ENCODE measurements at regions not wholly inside any gene's neighbourhood (a gene's known extent, or its start where the extent isn't known, plus 50 kb on each side); places are given as distances from the start of the nearest gene placed in this dataset.
"Not testable (repeated sequence)": the region's sequence is repeated elsewhere in the genome, so short reads cannot be mapped to it uniquely, and the experiment has no call there.

DNA sequence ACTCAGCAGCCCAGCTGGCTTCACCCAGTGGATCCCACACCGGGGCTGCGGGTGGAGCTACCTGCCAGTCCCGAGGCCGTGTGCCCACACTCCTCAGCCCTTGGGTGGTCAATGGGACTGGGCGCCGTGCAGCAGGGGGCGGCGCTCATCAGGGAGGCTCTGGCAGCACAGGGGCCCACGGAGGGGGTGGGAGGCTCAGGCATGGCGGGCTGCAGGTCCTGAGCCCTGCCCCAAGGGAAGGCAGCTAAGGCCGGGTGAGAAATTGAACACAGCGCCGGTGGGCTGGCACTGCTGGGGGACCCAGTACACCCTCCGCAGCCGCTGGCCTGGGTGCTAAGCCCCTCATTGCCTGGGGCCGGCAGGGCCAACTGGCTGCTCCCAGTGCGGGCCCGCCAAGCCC is 1017.1 kb upstream of the FLRT2 start:
- DNase-seq, result not testable (repeated sequence)

DNA sequence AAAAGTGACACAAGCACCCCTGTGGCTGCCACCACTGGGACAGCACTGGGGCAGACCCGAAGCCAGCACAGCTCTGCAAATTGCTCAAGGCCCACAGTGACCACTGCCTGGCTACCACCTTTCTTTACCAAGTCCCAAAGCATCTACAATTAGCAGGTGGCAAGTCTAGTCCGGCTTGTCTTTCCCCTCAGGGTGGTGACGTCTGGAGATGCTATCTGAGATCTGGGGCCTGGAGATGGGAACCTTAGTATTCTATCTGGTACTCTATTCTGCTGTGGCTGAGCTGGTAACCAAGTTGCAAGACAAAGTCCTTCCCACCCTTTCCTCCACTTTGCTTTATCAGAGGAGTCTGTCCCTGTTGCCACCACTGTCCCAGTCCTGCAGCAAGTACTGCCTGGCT is 1010.1 kb upstream of the FLRT2 start:
- no peak for DNase-seq

DNA sequence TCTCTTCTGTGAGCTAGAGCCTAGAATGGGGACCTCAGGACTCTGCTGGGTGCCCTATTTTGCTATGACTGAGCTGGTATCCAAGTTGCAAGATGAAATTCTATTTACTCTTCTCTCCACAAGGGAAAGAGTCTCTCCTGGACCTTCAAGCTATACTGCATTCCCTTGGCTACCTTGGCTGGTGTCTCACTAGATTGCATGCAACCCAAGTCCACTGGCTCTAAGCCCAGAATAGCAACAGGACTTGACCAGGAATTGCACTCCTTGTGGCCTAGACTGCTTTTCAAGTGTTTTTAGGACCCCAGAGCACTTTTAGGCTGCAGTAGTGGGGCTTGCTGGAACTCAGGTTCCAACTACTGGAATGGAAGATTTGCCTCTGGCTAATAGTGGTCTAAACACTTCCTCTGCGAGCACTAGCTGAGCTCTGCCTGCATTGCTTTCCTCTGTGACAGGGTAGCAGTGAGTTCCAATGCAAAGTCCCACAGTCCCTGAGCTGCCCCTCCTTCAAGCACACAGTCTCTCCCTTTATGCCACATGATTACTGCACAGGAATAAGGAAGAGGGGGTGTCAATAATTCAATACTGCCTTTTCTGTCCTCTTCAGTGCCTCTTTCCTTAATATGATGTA is 1009.1 kb upstream of the FLRT2 start:
- no peak for DNase-seq

DNA sequence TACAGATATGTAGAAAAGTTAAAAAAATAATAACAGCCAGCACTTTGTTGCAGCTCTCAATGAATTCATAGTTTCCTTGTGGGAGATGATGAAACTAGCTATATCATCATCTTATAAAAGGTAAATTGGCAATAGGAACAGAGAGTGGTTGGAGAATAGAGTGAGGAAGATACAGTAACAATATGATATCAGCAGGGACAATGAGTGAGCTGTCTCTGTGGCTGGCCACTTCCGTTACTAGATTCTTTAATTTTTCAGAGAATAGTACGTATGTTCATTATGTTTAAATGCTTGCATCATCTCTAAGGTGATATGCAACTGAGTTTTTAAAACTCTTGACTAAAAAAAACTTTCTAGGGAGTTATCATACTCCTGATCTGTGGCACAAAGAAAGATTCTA is 1006.2 kb upstream of the FLRT2 start:
- no peak for DNase-seq

DNA sequence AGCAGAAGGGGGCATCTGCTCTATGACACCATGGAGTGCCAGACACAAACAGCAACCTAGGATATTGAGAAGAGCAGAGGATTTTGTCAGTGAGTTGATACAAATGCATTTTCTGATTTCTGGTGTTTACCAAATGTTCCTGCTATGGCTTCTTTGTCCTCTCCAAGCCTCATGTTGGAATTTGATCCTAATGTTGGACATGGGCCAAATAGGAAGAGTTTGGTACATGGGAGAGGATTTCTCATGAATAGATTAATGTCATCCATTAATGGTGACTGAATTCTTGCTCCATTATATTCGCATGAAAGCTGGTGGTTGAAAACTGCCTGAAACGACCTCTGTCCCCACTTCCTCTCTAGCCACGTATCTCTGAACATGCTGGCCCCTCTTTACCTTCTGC is 1002.2 kb upstream of the FLRT2 start:
- no peak for DNase-seq

DNA sequence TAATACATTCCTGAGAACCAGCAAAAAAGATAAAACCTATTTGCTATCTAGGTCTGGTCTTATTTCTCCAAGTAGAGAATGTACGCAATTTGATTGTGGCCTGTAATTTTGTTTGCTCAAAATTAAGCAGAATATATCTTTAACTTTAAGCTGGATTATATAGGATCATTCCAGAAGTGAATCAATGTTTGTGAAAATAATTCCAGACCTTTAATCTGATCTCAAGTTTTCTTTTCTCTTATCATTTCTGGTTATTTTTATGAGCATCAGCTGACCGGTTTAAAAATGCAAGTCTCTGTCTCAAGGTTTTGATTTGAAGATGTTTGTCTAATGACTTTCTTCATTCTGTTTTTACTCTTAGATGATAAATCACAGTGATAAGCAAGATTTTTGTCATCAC is 997.9 kb upstream of the FLRT2 start:
- no peak for DNase-seq

DNA sequence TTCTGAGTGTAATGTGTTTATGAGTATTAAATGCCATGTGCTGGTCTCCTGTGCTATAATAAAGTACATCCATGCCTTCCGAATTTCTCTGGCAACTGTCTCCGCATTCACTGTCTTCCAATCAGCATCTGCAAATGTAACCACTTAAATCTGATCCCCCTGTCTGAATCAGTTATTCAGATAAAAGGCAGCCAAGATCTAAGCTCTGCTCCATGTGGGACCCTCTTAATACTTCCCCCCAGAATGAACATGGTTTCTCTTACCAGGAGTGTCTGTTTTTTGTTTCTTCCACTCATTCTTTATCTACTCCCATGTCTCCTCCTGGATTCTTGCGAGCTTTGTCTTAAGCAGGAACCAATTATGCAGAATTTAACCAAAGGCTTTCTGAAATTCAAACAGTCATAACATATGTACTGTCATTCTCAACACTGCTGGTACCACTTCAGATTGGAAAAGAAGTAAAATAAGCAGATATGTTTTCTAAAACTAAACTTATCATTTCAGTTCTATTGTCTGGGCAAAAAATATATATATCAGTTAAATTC is 996.7 kb upstream of the FLRT2 start:
- DNase-seq, result no peak

DNA sequence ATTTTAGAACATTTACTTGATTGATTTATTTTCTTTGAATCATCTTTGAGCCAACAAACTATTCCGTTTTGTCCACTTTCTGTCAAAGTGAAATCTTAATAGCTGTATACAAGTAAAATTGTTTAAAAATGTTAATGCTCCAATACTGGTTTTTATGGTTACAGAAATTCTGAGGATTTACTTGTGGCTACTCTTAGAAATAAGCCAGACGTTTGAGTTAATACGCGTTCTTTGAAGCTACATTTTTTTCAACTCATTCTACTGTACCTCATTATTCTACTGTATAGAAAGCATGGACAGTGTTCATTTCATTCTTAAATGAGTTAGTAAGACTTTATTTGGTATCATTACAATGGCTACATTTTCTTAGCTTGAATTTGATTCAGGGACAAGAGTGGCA is 996.2 kb upstream of the FLRT2 start:
- no peak for DNase-seq

DNA sequence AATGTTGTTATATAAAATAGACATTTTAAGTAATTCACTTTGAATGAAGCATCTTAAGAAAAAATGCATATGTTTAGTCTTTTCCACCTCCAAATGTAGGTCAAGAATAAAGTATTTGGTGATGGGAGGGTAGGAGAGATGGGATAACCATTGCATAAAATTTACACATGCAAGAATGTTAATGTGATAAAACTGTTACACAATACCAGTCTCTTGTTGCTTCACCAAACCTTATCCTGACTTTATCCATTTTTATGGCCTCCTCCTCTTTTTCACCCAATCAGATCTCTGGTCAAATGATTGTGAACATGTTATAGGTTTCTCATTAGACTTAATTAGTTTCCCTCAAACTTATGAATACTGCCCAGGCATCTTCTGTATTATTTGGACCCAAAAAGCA is 994.5 kb upstream of the FLRT2 start:
- no peak for DNase-seq

DNA sequence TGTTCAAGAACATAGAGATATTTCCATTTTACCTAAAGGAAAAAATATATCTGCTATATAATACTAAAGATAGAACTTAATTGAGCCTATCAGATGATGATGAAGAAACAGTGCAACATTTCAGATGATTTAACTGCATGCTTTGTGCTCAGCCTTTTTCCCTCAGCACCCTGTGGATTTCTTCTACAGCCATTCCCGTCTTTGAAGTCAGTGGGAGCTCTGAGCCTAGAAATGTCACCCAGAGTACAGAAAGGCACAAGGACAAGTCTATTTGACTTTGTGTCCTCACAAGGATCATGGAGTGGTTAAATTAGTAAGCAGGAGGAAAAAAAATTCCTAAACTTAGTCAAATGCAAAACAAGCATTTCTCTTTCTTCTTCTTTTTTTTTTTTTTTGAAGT is 994.0 kb upstream of the FLRT2 start:
- DNase-seq, result no peak

DNA sequence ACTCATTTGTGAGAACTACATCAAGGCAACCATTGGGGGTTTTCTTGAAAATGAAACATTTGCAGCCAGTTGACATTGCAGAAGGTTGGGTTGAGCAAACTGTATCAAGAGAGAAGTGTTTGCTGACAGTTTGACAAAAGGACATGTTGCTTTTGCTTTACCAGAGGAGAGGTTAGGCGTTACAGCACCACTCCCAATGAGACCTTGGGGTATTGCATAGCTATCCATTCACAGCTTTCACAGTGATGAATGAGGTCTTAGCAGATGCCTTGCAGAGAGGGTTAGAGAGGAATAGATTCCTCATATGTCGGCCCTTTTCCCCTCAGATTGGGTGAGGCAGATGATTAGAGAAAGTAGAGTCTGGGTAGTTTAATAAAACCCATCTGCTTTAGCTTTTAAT is 988.9 kb upstream of the FLRT2 start:
- DNase-seq, result no peak

DNA sequence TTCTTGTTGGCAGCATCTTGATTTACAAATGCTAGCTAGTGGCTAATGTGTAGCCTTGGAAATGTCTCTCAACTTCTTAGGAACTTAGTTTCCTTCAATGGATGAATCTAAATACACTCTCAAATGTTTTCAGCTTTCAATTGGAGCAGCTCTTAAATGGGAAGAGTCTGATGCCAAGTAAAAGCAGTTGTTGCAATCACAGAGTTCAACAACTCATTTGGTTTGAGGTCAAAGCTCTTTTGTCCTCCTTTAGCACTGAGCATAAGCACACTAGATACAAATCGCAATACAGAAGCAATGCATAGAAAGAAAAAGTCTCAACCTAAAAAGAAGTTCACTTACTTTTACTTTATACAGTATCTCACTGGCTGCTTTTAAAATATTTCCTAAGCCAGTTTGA is 986.1 kb upstream of the FLRT2 start:
- no peak for DNase-seq

DNA sequence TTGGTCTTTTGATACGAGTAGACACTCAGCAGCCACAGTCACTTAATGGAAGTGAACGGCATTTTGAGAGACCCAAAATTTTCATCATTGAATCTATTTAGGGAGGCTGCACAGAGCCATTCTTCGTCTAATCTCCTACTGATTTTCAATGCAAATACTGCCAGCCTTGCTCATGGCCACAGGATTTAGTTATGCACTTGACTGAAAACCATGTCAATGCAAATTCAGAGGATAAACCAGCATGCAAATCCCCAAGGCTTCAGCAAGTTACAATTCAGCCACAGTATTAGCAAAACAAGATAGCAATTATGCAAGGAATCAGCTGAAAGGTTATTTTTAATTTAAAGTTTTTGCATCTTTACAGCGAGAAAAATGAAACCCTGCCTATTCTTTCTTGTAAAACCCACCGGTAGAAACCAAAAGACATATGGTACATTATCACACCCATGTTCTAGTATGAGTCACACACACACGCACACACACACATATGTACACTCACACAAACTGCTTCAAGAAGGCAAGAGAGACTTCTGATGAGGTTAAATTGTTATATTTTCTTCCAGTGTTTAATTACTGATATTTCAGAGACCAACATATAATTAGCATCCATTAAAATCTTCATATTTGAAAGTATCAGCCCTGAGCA is 985.3 kb upstream of the FLRT2 start:
- DNase-seq, result no peak

DNA sequence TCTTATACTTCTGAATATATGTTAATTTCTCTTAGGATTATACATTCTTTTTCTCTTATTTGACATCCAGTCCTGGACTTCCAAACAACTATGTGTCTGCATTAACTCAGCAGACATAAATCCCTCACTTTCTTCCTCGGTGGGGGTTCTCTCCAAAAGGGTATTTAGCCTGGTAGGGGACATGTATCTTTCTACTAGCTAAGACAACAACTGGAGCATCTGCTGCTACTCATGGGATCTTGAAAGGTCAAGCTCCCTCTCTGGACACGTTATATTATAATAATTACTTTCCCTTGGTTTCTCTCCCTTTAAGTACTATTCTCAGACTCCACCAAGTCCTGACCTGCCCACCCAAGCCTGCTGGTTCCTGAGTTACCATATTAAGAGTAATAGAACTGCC is 983.7 kb upstream of the FLRT2 start:
- DNase-seq, result no peak

DNA sequence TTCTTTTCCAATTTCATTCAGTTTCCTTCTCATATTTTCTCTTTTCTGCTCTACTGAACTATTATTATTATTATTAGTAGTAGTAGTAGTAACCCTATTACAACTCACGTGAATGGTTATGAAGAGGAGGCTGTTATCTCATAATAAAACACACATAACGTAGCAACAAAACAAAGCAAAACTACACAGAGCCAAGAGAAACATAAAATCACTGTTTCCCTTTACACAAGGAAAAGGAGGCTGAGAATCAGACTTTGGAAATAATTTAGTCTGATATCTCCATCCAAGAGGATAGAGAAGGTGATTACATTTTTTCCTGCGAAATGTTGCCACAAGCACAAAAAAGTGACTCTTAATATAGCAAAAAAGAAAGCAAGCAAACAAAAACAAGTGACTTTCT is 975.8 kb upstream of the FLRT2 start:
- no peak for DNase-seq

DNA sequence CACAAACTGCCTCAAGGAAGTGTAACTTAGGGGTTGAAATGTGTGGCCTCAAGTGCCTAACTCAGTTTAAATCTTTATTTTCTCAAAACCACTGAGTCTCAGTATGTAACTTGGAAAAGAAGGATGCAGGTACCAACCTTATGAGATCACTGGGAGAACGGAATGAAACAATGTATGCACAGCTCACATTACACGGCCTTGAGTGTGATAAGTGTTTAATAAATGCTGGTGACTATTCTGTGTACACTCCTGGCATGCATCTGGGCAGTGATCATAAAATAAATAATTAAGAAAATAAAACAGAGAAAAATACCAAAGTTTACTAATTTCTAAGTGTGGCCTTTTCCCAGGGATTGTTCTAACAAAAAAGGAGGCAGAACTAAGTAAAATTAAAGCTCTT is 974.5 kb upstream of the FLRT2 start:
- no peak for DNase-seq

DNA sequence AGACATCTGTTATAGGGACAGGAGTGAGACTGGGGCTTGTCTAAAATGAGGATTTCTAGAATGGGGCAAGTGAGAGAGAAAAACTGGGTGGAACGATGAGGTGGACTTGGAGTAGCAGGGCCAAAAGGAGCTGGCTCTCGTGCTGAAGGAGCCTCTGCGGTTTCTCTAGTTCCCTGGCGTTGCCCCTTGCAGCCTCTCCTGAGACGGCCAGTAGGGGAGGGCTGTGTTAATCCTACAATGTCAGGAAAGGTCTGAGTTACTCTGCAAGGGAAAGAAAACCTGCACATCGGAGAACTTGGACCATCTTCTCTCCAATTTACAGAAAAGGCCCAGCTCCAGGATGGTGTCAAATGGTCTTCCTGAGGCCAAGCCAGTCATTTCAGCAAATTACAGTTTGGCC is 963.8 kb upstream of the FLRT2 start:
- no peak for DNase-seq

DNA sequence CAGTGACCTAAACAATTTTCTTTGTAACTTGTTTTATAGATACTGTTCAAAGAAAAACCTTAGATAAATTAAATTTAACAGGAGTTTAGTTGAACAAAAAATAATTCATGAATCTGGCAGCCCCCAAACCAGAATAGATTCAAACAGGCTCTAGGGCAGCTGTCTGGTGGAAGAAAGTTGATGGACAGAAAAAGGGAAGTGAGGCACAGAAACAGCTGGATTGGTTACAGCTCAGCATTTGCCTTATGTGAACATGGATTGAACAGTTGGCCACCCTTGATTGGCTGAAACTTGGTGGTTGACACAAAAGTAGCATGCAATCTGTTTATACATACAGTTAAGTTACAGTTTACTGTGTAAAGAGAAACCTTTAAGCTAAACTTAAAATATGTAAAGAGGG is 954.3 kb upstream of the FLRT2 start:
- no peak for DNase-seq

DNA sequence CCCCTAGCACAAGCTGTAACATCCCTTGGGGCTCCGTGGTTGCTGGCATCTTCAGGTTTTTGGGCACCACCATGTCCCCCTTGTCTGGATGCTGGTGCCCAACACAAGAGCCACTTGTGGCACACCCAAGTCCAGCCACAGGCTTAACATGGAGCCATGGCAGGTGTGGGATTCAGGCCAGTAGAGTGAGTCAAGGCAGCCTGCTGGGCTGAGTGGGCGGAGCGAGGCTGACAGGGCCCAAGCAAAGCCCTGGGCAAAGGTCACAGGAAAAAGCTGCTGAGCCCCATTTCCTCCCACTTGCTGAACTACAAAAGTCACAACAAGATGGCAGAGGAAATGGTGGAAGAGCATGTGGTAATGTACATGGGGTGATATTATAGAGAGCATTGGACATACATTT is 950.7 kb upstream of the FLRT2 start:
- DNase-seq, result no peak

DNA sequence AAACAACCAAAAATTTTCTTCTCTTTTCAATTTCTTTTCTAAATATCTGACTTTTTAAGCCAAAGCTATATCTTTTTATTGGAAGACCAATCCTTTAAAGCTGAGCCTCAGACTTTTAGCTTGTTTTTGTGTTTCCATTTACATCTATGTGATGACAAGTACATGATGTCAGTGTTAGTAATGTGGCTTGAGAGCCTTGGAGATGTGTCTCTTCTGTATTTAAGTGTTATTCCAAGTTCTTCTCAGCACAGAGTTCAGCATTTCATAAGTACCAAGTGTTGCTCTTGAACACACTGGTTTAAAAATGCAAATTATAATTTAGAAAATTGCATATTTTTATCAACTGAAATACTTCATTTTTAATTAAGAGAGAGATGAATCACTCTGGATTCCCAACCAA is 948.9 kb upstream of the FLRT2 start:
- DNase-seq, result no peak

DNA sequence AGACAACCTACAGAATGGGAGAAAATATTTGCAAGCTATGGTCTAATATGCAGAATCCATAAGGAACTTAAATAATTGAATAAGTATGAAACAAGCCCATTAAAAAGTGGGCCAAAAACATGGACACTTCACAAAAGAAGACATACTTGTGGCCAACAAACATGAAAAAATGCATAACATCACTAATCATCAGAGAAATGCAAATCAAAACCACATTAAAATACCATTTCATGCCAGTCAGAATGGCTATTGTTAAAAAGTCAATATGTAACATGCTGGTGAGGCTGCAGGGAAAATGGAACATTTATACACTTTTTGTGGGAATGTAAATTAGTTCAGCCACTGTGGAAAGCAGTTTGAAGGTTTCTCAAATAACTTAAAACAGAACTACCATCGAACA is 945.4 kb upstream of the FLRT2 start:
- DNase-seq, result no peak

DNA sequence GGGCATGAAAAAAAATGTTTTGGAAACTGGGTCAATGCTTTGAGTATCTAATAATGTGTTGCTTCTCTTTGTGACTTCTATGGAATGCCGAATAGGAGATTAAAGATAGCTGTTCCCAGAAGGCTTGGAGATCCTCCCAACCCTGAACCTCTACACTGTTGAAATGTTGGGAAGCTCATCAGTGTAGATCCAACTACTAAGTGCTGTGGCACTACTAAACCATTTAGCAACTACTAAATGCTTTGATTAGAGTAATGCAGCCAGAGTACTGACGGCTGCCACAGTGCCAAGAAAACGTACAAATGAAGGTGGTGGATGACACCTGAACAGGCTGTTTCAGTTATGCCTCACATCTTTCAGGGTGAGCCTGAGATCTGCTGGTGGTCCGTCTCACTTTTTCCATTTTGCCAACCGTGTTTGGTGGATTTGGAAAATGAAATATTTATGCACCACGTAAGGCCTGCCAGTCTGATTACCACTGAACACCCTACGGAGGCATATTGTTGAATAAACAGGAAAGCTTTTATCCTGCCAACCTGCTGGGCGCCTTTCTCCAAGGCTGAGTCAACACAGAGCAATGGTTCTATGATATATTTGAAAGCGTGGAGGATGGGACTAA is 938.0 kb upstream of the FLRT2 start:
- DNase-seq, result no peak

DNA sequence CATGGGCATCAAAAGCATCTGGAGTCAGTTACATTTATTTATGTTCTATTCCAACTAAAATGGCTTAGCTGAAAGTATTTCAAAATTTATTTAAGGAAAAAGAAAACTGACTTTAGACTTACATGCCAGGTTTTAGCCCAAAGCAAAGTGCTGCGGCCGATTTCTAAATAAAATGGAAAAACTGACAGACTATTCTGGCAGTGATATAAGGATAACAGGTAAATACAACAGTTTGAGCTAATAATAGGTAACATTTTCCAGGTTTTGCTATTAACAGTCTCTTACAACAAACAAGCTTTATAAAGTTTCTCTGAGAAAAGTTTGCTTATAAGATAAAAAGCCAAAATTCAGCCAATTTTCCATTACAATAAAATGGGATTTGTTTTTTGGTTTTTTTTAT is 937.2 kb upstream of the FLRT2 start:
- no peak for DNase-seq

DNA sequence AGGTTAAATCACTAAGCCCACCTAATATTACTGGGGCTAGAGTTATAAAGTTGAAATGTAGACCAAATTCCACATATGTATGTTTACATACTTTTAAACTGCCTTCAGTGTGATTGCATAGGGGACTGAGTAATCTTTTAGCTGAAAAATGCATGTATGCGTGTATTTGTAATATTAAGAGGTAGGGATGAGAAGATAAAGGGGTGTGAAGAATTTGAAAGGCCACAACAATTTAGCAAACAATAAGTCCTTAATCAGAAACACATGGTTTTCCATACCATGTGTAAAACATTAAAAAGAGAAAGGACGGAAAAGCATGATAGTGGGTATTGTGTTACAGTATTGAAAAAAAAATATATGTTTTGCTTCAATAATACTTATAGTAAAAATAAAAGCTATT is 919.9 kb upstream of the FLRT2 start:
- no peak for DNase-seq

DNA sequence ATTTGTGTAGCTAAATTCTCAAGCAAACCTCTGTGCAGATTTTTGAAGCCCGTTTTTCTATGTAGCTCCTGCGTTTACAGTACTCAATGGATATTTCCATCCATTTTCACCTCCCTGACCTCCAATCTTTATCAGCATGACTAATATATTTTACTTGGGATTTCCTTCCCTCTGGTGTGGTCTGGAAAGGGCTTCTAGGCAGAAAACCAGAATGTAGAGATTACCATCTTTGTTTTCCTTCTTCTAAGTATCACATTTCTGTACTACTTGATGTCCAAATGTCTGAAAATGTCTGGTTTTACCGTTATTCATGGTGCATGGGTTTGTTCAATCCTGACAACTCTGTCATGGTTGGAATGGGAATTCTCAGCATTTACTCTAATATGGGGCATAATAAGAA is 907.6 kb upstream of the FLRT2 start:
- DNase-seq, result no peak
